CD4-positive, alpha-beta T cell (primary cell): ENCODE measurements at regions not wholly inside any gene's neighbourhood (a gene's known extent, or its start where the extent isn't known, plus 50 kb on each side); places are given as distances from the start of the nearest gene placed in this dataset.

Experiments
- ATAC-seq: fragments of 200-7000 bp; cut with Tn5 transposase; one replicate; pipeline ENCODE4 v1.10.0; 2022; ENCODE audit warnings: mild to moderate bottlenecking; ENCODE audit not compliant: poor library complexity
- CTCF ChIA-PET: fragments of 350-600 bp; sonication (Branson Sonifier 250); formaldehyde crosslinking; loops from one replicate; lab custom pipeline; 2021; ENCODE audit warnings: antibody characterized with exemption, inconsistent platforms; lab: Charles Lee
- POLR2A ChIA-PET: fragments of 350-600 bp; sonication (Branson Sonifier 250); formaldehyde crosslinking; loops from one replicate; lab custom pipeline; 2021; ENCODE audit warnings: antibody characterized with exemption, inconsistent platforms; lab: Charles Lee
- DNase-seq, 14 experiments: peaks; one replicate each; pipeline ENCODE4 v3.0.0-alpha.2; 2013 to 2020; ENCODE audit warnings: mixed read lengths in 2 of 14
- H3K27ac ChIP-seq, 2 donors: one replicate each; pipeline versions ENCODE4 v1.5.1 to v1.7.0; 2013; ENCODE audit warnings: low read length in 2 of 2, low read depth in 1 of 2, mild to moderate bottlenecking in 1 of 2
- H3K27me3 ChIP-seq, 2 experiments: 1 replicate in 1 of 2; 2 replicates in 1 of 2; pipeline versions ENCODE4 v1.6.1 to v1.7.0; 2013; ENCODE audit warnings: low read length in 2 of 2, control low read depth in 1 of 2, mild to moderate bottlenecking in 1 of 2, moderate library complexity in 1 of 2; ENCODE audit not compliant: insufficient read depth in 2 of 2, control insufficient read depth in 1 of 2
- H3K36me3 ChIP-seq: one replicate; pipeline ENCODE4 v1.6.1; 2013; ENCODE audit warnings: low read length, control low read depth; ENCODE audit not compliant: insufficient read depth
- H3K4me1 ChIP-seq: one replicate; pipeline ENCODE4 v1.6.1; 2013; ENCODE audit warnings: low read length, control low read depth; ENCODE audit not compliant: insufficient read depth
- H3K4me3 ChIP-seq: one replicate; pipeline ENCODE4 v1.5.1; 2013; ENCODE audit warnings: mild to moderate bottlenecking, low read length, moderate library complexity
- H3K9me3 ChIP-seq, 2 experiments: 1 replicate in 1 of 2; 2 replicates in 1 of 2; pipeline versions ENCODE4 v1.6.1 to v1.7.0; 2013; ENCODE audit warnings: low read length in 2 of 2, mild to moderate bottlenecking in 2 of 2, control low read depth in 1 of 2, moderate library complexity in 1 of 2; ENCODE audit not compliant: control insufficient read depth in 1 of 2, insufficient read depth in 1 of 2
- H3K27ac Mint-ChIP-seq: one replicate; pipeline ENCODE4 v1.8.0; 2020; ENCODE audit warnings: mixed read lengths
- H3K27me3 Mint-ChIP-seq: one replicate; pipeline ENCODE4 v1.8.0; 2021; ENCODE audit warnings: mixed read lengths
- H3K36me3 Mint-ChIP-seq: one replicate; pipeline ENCODE4 v1.8.0; 2021; ENCODE audit warnings: low read depth, mixed read lengths
- H3K4me1 Mint-ChIP-seq: one replicate; pipeline ENCODE4 v1.8.0; 2021; ENCODE audit warnings: low read depth, mixed read lengths
- H3K4me3 Mint-ChIP-seq: one replicate; pipeline ENCODE4 v1.8.0; 2020; ENCODE audit warnings: mild to moderate bottlenecking, mixed read lengths
- H3K9me3 Mint-ChIP-seq: one replicate; pipeline ENCODE4 v1.8.0; 2020; ENCODE audit warnings: mixed read lengths
- intact Hi-C, 2 experiments: fragments of 100-400 bp; cut with DNase I in 1 of 2; cut with micrococcal nuclease in 1 of 2; formaldehyde crosslinking; loops; one replicate each; pipeline versions ENCODE4 v1.15.1 to v1.9.0; 2023 to 2025; cut with DNase I, micrococcal nuclease
- TF ChIP-seq, protein P1 (sequence below): fragments of 200-600 bp; IDR thresholded peaks from one replicate; pipeline ENCODE4 v1.8.0; 2022; ENCODE audit warnings: antibody characterized with exemption, mild to moderate bottlenecking

- H3K9me3 ChIP-seq: no peaks in the 10 kb centered on the region
- H3K4me1 Mint-ChIP-seq: no peaks in the 10 kb centered on the region
- H3K36me3 Mint-ChIP-seq: no peaks in the 10 kb centered on the region
- ATAC-seq: no peak
- no peak for DNase-seq
- no peaks in the 10 kb centered on the region for H3K36me3 ChIP-seq
- H3K4me3 ChIP-seq: no peak overlapping the region
- TF ChIP-seq, protein P1, sequence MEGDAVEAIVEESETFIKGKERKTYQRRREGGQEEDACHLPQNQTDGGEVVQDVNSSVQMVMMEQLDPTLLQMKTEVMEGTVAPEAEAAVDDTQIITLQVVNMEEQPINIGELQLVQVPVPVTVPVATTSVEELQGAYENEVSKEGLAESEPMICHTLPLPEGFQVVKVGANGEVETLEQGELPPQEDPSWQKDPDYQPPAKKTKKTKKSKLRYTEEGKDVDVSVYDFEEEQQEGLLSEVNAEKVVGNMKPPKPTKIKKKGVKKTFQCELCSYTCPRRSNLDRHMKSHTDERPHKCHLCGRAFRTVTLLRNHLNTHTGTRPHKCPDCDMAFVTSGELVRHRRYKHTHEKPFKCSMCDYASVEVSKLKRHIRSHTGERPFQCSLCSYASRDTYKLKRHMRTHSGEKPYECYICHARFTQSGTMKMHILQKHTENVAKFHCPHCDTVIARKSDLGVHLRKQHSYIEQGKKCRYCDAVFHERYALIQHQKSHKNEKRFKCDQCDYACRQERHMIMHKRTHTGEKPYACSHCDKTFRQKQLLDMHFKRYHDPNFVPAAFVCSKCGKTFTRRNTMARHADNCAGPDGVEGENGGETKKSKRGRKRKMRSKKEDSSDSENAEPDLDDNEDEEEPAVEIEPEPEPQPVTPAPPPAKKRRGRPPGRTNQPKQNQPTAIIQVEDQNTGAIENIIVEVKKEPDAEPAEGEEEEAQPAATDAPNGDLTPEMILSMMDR: no peak
- H3K27me3 Mint-ChIP-seq: no peaks in the 10 kb centered on the region
- H3K27ac Mint-ChIP-seq: no peak overlapping the region
- no peaks in the 10 kb centered on the region for H3K9me3 Mint-ChIP-seq
- H3K4me3 Mint-ChIP-seq: no peak overlapping the region
- H3K27ac ChIP-seq: no peak overlapping the region
- POLR2A ChIA-PET: no interaction called here
- no peaks in the 10 kb centered on the region for H3K4me1 ChIP-seq
- intact Hi-C loops: no loop called here
- no peaks in the 10 kb centered on the region for H3K27me3 ChIP-seq
- CTCF ChIA-PET: no interaction called here
Measured at GRCh38 chr4:82069883-82070638, 303.7 kb downstream of the HNRNPD start.

DNA sequence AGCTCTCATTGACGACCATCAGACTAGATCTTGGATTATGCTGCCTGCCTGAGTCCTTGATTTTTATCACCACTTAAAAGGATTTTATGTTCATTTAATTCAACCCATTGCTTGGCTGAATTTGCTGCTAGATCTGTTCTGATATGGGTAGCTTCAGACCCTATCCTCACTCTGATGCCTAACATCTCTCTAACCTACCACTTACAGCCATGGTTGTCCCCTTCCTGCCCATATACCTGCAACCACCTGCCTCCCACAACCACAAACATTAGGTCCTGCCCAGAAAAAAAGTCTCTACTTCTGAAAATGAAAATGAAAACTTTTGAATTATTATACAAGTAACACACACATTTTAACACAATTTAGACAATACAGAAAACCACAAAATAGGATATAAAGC, 310.8 kb downstream of the HNRNPD start:
- no peaks in the 10 kb centered on the region for H3K9me3 Mint-ChIP-seq
- no peaks in the 10 kb centered on the region for H3K27me3 Mint-ChIP-seq
- TF ChIP-seq, protein P1: no peak
- Histone ChIP-seq H3K9me3 (no peaks in the 10 kb centered on the region), H3K27ac (no peak overlapping the region), H3K4me3 (no peak overlapping the region), H3K36me3 (no peaks in the 10 kb centered on the region), H3K4me1 (no peaks in the 10 kb centered on the region), H3K27me3 (no peaks in the 10 kb centered on the region)
- no peaks in the 10 kb centered on the region for H3K4me1 Mint-ChIP-seq
- CTCF ChIA-PET: no interaction called here
- intact Hi-C loops: no loop called here
- no peaks in the 10 kb centered on the region for H3K36me3 Mint-ChIP-seq
- POLR2A ChIA-PET: no interaction called here
- H3K4me3 Mint-ChIP-seq: no peak overlapping the region
- ATAC-seq (no peak), DNase-seq (no peak)
- H3K27ac Mint-ChIP-seq: no peak overlapping the region

DNA sequence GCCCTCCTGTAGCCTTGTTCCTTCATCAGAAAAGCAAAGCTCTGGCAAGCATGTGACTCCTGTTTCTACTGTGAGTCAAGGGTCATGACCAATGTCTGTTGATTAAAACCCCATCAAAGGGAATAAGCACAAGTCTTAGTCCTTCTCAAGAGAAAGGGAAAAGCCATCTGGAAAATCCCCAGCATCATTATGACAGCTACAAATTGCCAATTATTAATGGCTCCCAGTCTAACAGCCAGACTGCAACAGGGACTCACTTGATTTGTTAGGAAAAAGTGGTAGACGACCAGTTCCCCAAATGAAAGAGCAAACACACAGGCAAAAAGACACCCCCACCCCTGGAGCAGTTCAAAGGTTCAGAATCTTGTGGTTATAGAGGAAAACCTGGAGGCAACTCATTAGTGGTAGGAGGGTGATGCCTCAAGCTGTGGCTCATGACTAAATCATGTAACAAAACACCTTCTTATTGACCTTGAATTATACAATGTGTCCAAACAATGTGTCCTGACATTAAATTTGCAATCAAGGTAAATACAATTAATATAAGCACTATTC, 315.7 kb downstream of the HNRNPD start:
- intact Hi-C loops: no loop called here
- Mint-ChIP-seq H3K4me1 (no peaks in the 10 kb centered on the region), H3K27ac (no peak overlapping the region), H3K36me3 (no peaks in the 10 kb centered on the region), H3K27me3 (peaks cover 8% of the 10 kb centered on the region), H3K9me3 (peaks cover 3% of the 10 kb centered on the region), H3K4me3 (no peak overlapping the region)
- H3K9me3 ChIP-seq: no peaks in the 10 kb centered on the region
- H3K4me3 ChIP-seq: no peak overlapping the region
- CTCF ChIA-PET: no interaction called here
- POLR2A ChIA-PET: no interaction called here
- DNase-seq (no peak), ATAC-seq (no peak)
- no peak overlapping the region for H3K27ac ChIP-seq
- TF ChIP-seq, protein P1: no peak
- H3K36me3 ChIP-seq: no peaks in the 10 kb centered on the region
- no peaks in the 10 kb centered on the region for H3K27me3 ChIP-seq
- no peaks in the 10 kb centered on the region for H3K4me1 ChIP-seq
